Spleen (tissue), 11 donors: ENCODE measurements at regions not wholly inside any gene's neighbourhood (a gene's known extent, or its start where the extent isn't known, plus 50 kb on each side); places are given as distances from the start of the nearest gene placed in this dataset.

Source experiments
- DNase-seq: peaks from one replicate; pipeline ENCODE4 v3.0.0-alpha.2; 2020
- H3K27ac ChIP-seq, 8 donors: fragments of 200-600 bp; sonication (generic) in 7 of 8; 1 replicate in 4 of 8; 2 replicates in 4 of 8; pipeline versions ENCODE4 v1.5.0 to v1.8.0; 2016 to 2021; ENCODE audit warnings: inconsistent platforms in 4 of 8, mild to moderate bottlenecking in 4 of 8, moderate library complexity in 1 of 8
- H3K27me3 ChIP-seq, 7 donors: fragments of 200-600 bp; sonication (generic) in 6 of 7; replicated peaks in 1 of 7; 1 replicate in 4 of 7; 2 replicates in 3 of 7; pipeline versions ENCODE4 v1.5.0 to v1.8.0; 2016 to 2021; ENCODE audit warnings: inconsistent platforms in 3 of 7, mild to moderate bottlenecking in 1 of 7
- H3K36me3 ChIP-seq, 6 donors: fragments of 200-600 bp; sonication (generic) in 5 of 6; 1 replicate in 4 of 6; 2 replicates in 2 of 6; pipeline versions ENCODE4 v1.5.0 to v1.8.0; 2016 to 2021; ENCODE audit warnings: inconsistent platforms in 2 of 6
- H3K4me1 ChIP-seq, 6 donors: fragments of 200-600 bp; sonication (generic) in 5 of 6; 1 replicate in 3 of 6; 2 replicates in 3 of 6; pipeline versions ENCODE4 v1.5.0 to v1.8.0; 2016 to 2021; ENCODE audit warnings: inconsistent platforms in 3 of 6
- H3K4me3 ChIP-seq, 8 donors: fragments of 200-600 bp; sonication (generic) in 7 of 8; 1 replicate in 4 of 8; 2 replicates in 4 of 8; pipeline versions ENCODE4 v1.5.0 to v1.8.0; 2016 to 2021; ENCODE audit warnings: inconsistent platforms in 4 of 8, mild to moderate bottlenecking in 4 of 8, moderate library complexity in 2 of 8
- H3K9me3 ChIP-seq, 8 donors: fragments of 200-600 bp; sonication (generic) in 7 of 8; 1 replicate in 4 of 8; 2 replicates in 4 of 8; pipeline versions ENCODE4 v1.5.0 to v1.8.0; 2016 to 2021; ENCODE audit warnings: inconsistent platforms in 4 of 8
- POLR2A ChIP-seq, 3 donors: fragments of 450-650 bp; IDR thresholded peaks; one replicate each; pipeline ENCODE4 v1.5.1; 2017; ENCODE audit warnings: antibody characterized with exemption in 3 of 3, mild to moderate bottlenecking in 1 of 3
- POLR2AphosphoS5 ChIP-seq, 3 donors: sonication (generic); formaldehyde crosslinking; IDR thresholded peaks; one replicate each; pipeline ENCODE4 v1.5.1; 2017; ENCODE audit warnings: antibody characterized with exemption in 3 of 3
- WGBS, 5 donors: extraction: QIAGEN DNeasy Blood & Tissue Kit in 3 of 5; methylation state at CpG; one replicate each; pipeline versions ENCODE4 v1.1.5 to v1.1.7; 2013 to 2018; 5-methylcytosine and 5-hydroxymethylcytosine counted together
- intact Hi-C: fragments of 100-400 bp; cut with DNase I; formaldehyde crosslinking; loops from one replicate; pipeline ENCODE4 v1.15.0; 2023; ENCODE audit warnings: low total_unique reads
- TF ChIP-seq, protein P1 (sequence below), 11 experiments: fragments of 200-600 bp in 7 of 11; fragments of 450-650 bp in 4 of 11; sonication (generic) in 4 of 11; IDR thresholded peaks in 8 of 11; conservative IDR thresholded peaks in 3 of 11; 1 replicate in 7 of 11; 2 replicates in 4 of 11; pipeline versions ENCODE4 v1.4.0 to v1.8.0; 2016 to 2021; ENCODE audit warnings: antibody characterized with exemption in 11 of 11, inconsistent platforms in 4 of 11, mild to moderate bottlenecking in 1 of 11
- donor health status: healthy with polysubstance abuse.
- donor health status: DM: no; HTN: no; CAD: no; lungs with moderate emphysema.
- donor health status: DM: no; HTN: no; CAD: no.
- donor health status: Bipolar disorder and iron deficiency.
- donor health status: healthy.
- donor health status: DM: no; HTN: no; CAD: no.
- donor health status: DM: yes; HTN: yes; CAD: no.

- Histone ChIP-seq H3K9me3 (peaks cover 0 to 21% (median 9%) of the 10 kb centered on the region in 8 donors), H3K27ac (no peak overlapping the region), H3K4me3 (no peak overlapping the region), H3K27me3 (no peaks in the 10 kb centered on the region), H3K4me1 (no peaks in the 10 kb centered on the region), H3K36me3 (no peaks in the 10 kb centered on the region)
- TF ChIP-seq, protein P1, sequence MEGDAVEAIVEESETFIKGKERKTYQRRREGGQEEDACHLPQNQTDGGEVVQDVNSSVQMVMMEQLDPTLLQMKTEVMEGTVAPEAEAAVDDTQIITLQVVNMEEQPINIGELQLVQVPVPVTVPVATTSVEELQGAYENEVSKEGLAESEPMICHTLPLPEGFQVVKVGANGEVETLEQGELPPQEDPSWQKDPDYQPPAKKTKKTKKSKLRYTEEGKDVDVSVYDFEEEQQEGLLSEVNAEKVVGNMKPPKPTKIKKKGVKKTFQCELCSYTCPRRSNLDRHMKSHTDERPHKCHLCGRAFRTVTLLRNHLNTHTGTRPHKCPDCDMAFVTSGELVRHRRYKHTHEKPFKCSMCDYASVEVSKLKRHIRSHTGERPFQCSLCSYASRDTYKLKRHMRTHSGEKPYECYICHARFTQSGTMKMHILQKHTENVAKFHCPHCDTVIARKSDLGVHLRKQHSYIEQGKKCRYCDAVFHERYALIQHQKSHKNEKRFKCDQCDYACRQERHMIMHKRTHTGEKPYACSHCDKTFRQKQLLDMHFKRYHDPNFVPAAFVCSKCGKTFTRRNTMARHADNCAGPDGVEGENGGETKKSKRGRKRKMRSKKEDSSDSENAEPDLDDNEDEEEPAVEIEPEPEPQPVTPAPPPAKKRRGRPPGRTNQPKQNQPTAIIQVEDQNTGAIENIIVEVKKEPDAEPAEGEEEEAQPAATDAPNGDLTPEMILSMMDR (IDR thresholded peaks at IDR 0.05 in 8 of 11, conservative IDR thresholded peaks at IDR 0.05 in 3 of 11): no peak
- TF ChIP-seq POLR2A (IDR thresholded peaks at IDR 0.05): no peak
- TF ChIP-seq POLR2AphosphoS5 (IDR thresholded peaks at IDR 0.05): no peak
- intact Hi-C loops: no loop called here
- no peak for DNase-seq
Measured at GRCh38 chr3:164267053-164267452, 811.2 kb downstream of the SI start.

- peaks cover 0 to 6% (median 0%) of the 10 kb centered on the region in 8 donors for H3K9me3 ChIP-seq
- H3K36me3 ChIP-seq: no peaks in the 10 kb centered on the region
- no peak for DNase-seq
- H3K27ac ChIP-seq: no peak overlapping the region
- H3K4me1 ChIP-seq: no peaks in the 10 kb centered on the region
- no peak overlapping the region for H3K4me3 ChIP-seq
- no peaks in the 10 kb centered on the region for H3K27me3 ChIP-seq
- intact Hi-C loops: no loop called here
- no peak for TF ChIP-seq POLR2A (IDR thresholded peaks at IDR 0.05)
- 71 to 89% (median 81%) methylated on average over 1 of the region's 1 CpG for whole genome bisulfite sequencing, 5 donors
Measured at GRCh38 chr3:164250923-164251322, 827.4 kb downstream of the SI start.

GRCh38 chr3:164236851-164237250 lies 841.4 kb downstream of the SI start:
- Histone ChIP-seq H3K27ac (no peak overlapping the region), H3K4me1 (no peaks in the 10 kb centered on the region), H3K9me3 (peaks cover 0 to 4% (median 0%) of the 10 kb centered on the region in 8 donors), H3K27me3 (no peaks in the 10 kb centered on the region), H3K4me3 (no peak overlapping the region), H3K36me3 (no peaks in the 10 kb centered on the region)
- intact Hi-C loops: no loop called here
- WGBS, 5 donors: 83 to 94% (median 87%) methylated on average over 3 of the region's 3 CpGs
- TF ChIP-seq, protein P1 (IDR thresholded peaks at IDR 0.05 in 8 of 11, conservative IDR thresholded peaks at IDR 0.05 in 3 of 11): no peak
- TF ChIP-seq POLR2A (IDR thresholded peaks at IDR 0.05) (no peak), POLR2AphosphoS5 (IDR thresholded peaks at IDR 0.05) (no peak)
- DNase-seq: no peak

GRCh38 chr3:164235289-164236028 lies 842.8 kb downstream of the SI start:
- TF ChIP-seq POLR2A (IDR thresholded peaks at IDR 0.05) (no peak), POLR2AphosphoS5 (IDR thresholded peaks at IDR 0.05) (no peak)
- TF ChIP-seq, protein P1 (IDR thresholded peaks at IDR 0.05 in 8 of 11, conservative IDR thresholded peaks at IDR 0.05 in 3 of 11): no peak
- intact Hi-C loops: no loop called here
- 65 to 79% (median 72%) methylated on average over 4 of the region's 4 CpGs for WGBS, 5 donors

More at GRCh38 chr3:164235289-164236028, 842.8 kb downstream of the SI start:
- H3K4me1 ChIP-seq: no peaks in the 10 kb centered on the region
- H3K27me3 ChIP-seq: no peaks in the 10 kb centered on the region
- H3K9me3 ChIP-seq: peaks cover 0 to 4% (median 0%) of the 10 kb centered on the region in 8 donors
- H3K27ac ChIP-seq: no peak overlapping the region
- DNase-seq: no peak
- no peak overlapping the region for H3K4me3 ChIP-seq
- H3K36me3 ChIP-seq: no peaks in the 10 kb centered on the region
